HCT116 (cell line): ENCODE measurements at regions not wholly inside any gene's neighbourhood (a gene's known extent, or its start where the extent isn't known, plus 50 kb on each side); places are given as distances from the start of the nearest gene placed in this dataset.

ENCODE experiments used
- ATAC-seq: fragments of 200-7000 bp; cut with Tn5 transposase; 2 replicates; pipeline ENCODE4 v1.9.1; 2020; ENCODE audit warnings: mild to moderate bottlenecking, moderate library complexity
- BruUV-seq: library from RNA; stranded (reverse); fragments of 400-500 nt; replicated peaks from 2 replicates; lab custom pipeline; 2021; lab: Mats Ljungman, UMichigan
- CTCF ChIA-PET: fragments of 300-600 bp; sonication (Branson Sonifier 250); formaldehyde crosslinking; loops from one replicate; lab custom pipeline; 2021; ENCODE audit warnings: antibody characterized with exemption; lab: Charles Lee
- POLR2A ChIA-PET: fragments of 300-600, 350-600 bp; sonication (Branson Sonifier 250); formaldehyde crosslinking; loops from one replicate; lab custom pipeline; 2021; ENCODE audit warnings: antibody characterized with exemption; lab: Charles Lee
- RAD21 ChIA-PET, 2 experiments: fragments of 300-600 bp; sonication (Branson Sonifier 250); formaldehyde crosslinking; loops; one replicate each; lab custom pipeline; 2023; ENCODE audit warnings: low total read pairs in 2 of 2; ENCODE audit not compliant: uncharacterized antibody in 2 of 2, unreplicated experiment in 2 of 2, low non-redundant PET in 1 of 2; lab: Charles Lee
- DNase-seq: peaks from one replicate; pipeline ENCODE4 v3.0.0-alpha.2; 2010; ENCODE audit warnings: low read depth, low spot score
- H2AFZ ChIP-seq: fragments of 200-600 bp; shearing (Covaris generic), sonication (generic); 2 replicates; pipeline ENCODE4 v1.6.1; 2017; ENCODE audit warnings: low read depth, mixed run types, mixed read lengths, antibody characterized with exemption, low read length; ENCODE audit not compliant: poor library complexity, severe bottlenecking
- H3K27ac ChIP-seq: 2 replicates; pipeline ENCODE4 v1.5.1; 2012; ENCODE audit warnings: low read depth, low read length
- H3K27me3 ChIP-seq: fragments of 200-600 bp; sonication (generic); 2 replicates; pipeline ENCODE4 v1.6.1; 2016; ENCODE audit warnings: mixed run types, low read length, mixed read lengths; ENCODE audit not compliant: insufficient read depth
- H3K36me3 ChIP-seq, 2 experiments: fragments of 200-500 bp in 1 of 2; fragments of 200-600 bp in 1 of 2; sonication (Bioruptor generic) in 1 of 2; sonication (generic) in 1 of 2; 2 replicates each; pipeline versions ENCODE4 v1.5.1 to v1.6.1; 2014 to 2016; ENCODE audit warnings: low read length in 2 of 2, inconsistent platforms in 1 of 2, mixed read lengths in 1 of 2, mixed run types in 1 of 2; ENCODE audit not compliant: insufficient read depth in 2 of 2, control insufficient read depth in 1 of 2
- H3K4me1 ChIP-seq, 2 experiments: fragments of 200-600 bp in 1 of 2; sonication (generic) in 1 of 2; 2 replicates each; pipeline versions ENCODE4 v1.5.1 to v1.6.1; 2012 to 2017; ENCODE audit warnings: low read length in 2 of 2, inconsistent platforms in 1 of 2, mild to moderate bottlenecking in 1 of 2, mixed read lengths in 1 of 2, mixed run types in 1 of 2, moderate library complexity in 1 of 2; ENCODE audit not compliant: insufficient read depth in 2 of 2, control insufficient read depth in 1 of 2
- H3K4me2 ChIP-seq: fragments of 200-600 bp; sonication (generic); 2 replicates; pipeline ENCODE4 v1.6.1; 2017; ENCODE audit warnings: mixed run types, low read length, mixed read lengths
- H3K4me3 ChIP-seq, 2 experiments: fragments of 200-600 bp in 1 of 2; sonication (generic) in 1 of 2; replicated peaks in 1 of 2; 2 replicates each; pipeline ENCODE4 v1.5.1; 2011 to 2016; ENCODE audit warnings: low read length in 2 of 2, control low read depth in 1 of 2, low read depth in 1 of 2, mild to moderate bottlenecking in 1 of 2, mixed read lengths in 1 of 2, mixed run types in 1 of 2
- H3K79me2 ChIP-seq: fragments of 200-600 bp; sonication (generic); 2 replicates; pipeline ENCODE4 v1.6.1; 2017; ENCODE audit warnings: mild to moderate bottlenecking, mixed run types, low read length, moderate library complexity, mixed read lengths; ENCODE audit not compliant: insufficient read depth
- H3K9ac ChIP-seq: fragments of 200-600 bp; sonication (generic); 2 replicates; pipeline ENCODE4 v1.6.1; 2016; ENCODE audit warnings: low read length, mixed read lengths
- H3K9me2 ChIP-seq: fragments of 200-600 bp; sonication (generic), shearing (Covaris generic); 2 replicates; pipeline ENCODE4 v1.6.1; 2017; ENCODE audit warnings: mixed run types, mild to moderate bottlenecking, moderate library complexity; ENCODE audit not compliant: insufficient read depth
- H3K9me3 ChIP-seq, 2 experiments: fragments of 200-500 bp in 1 of 2; fragments of 200-600 bp in 1 of 2; sonication (Bioruptor generic) in 1 of 2; sonication (generic) in 1 of 2; 2 replicates each; pipeline ENCODE4 v1.6.1; 2014 to 2017; ENCODE audit warnings: low read length in 2 of 2, mixed read lengths in 2 of 2, inconsistent platforms in 1 of 2, low read depth in 1 of 2, mild to moderate bottlenecking in 1 of 2, mixed run types in 1 of 2, moderate library complexity in 1 of 2; ENCODE audit not compliant: control insufficient read depth in 1 of 2, insufficient read depth in 1 of 2
- H4K20me1 ChIP-seq: fragments of 200-600 bp; sonication (generic), shearing (Covaris generic); 2 replicates; pipeline ENCODE4 v1.6.1; 2017; ENCODE audit warnings: mixed run types, mild to moderate bottlenecking, moderate library complexity; ENCODE audit not compliant: insufficient read depth
- CTCF ChIP-seq, 3 experiments: fragments of 200-600 bp in 1 of 3; sonication (generic) in 1 of 3; IDR thresholded peaks in 2 of 3; conservative IDR thresholded peaks in 1 of 3; 2 replicates each; pipeline ENCODE4 v1.5.1; 2012 to 2017; ENCODE audit warnings: low read depth in 2 of 3, low read length in 2 of 3, antibody characterized with exemption in 1 of 3, borderline replicate concordance in 1 of 3, control low read depth in 1 of 3, mild to moderate bottlenecking in 1 of 3, mixed read lengths in 1 of 3, mixed run types in 1 of 3, moderate library complexity in 1 of 3; ENCODE audit not compliant: insufficient read depth in 1 of 3
- ELF1 ChIP-seq: IDR thresholded peaks from 2 replicates; pipeline ENCODE4 v1.6.1; 2012; ENCODE audit warnings: low read depth, borderline replicate concordance
- FOSL1 ChIP-seq: IDR thresholded peaks from 2 replicates; pipeline ENCODE4 v1.6.1; 2012; ENCODE audit warnings: low read depth
- POLR2A ChIP-seq: IDR thresholded peaks from 2 replicates; pipeline ENCODE4 v1.7.0; 2011; ENCODE audit warnings: borderline replicate concordance; ENCODE audit not compliant: insufficient read depth, insufficient read length; ENCODE audit errors: extremely low read depth
- POLR2AphosphoS5 ChIP-seq: IDR thresholded peaks from 2 replicates; pipeline ENCODE4 v1.6.1; 2011; ENCODE audit warnings: mild to moderate bottlenecking, low read depth, low read length, moderate library complexity
- SP1 ChIP-seq: IDR thresholded peaks from 2 replicates; pipeline ENCODE4 v1.6.1; 2012; ENCODE audit warnings: low read depth
- TCF7L2 ChIP-seq: IDR thresholded peaks from 2 replicates; pipeline ENCODE4 v1.7.0; 2011; ENCODE audit warnings: borderline replicate concordance, inconsistent platforms; ENCODE audit not compliant: insufficient read depth, insufficient read length; ENCODE audit errors: extremely low read depth
- intact Hi-C: fragments of 100-400 bp; cut with micrococcal nuclease; formaldehyde crosslinking; loops from 2 replicates; pipeline ENCODE4 v1.10.0; 2022
- TF ChIP-seq, protein P1 (sequence below): IDR thresholded peaks from 2 replicates; pipeline ENCODE4 v1.6.1; 2011; ENCODE audit warnings: mild to moderate bottlenecking, low read length, moderate library complexity; ENCODE audit not compliant: insufficient replicate concordance; ENCODE audit errors: extremely low read depth
- TF ChIP-seq, protein P2 (sequence below): IDR thresholded peaks from 2 replicates; pipeline ENCODE4 v1.6.1; 2012; ENCODE audit warnings: low read depth

DNA sequence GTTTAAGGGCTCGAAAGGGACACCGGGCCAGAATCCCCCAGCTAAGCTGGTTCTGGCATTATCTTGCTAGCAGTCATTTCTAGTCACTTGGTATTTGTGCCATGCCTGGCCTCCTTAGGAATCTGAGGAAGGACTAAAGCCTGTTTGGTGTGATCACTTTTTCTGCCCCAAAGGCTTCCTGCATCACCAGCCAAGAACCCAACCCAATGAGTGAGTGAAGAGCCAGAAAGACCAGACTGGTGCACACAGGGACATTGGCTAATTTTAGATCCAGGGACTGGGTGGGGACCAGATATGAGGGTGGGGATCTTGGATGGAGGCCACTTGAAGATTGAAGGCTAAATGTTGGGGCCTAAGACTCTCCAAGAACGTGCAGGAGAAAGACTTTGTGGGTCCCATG, 411.9 kb upstream of the TNP1 start:
- RAD21 ChIA-PET, result no interaction called here
- Histone ChIP-seq H3K79me2 (no peaks in the 10 kb centered on the region), H3K9me3 (no peaks in the 10 kb centered on the region; a peak in 1 of 4 replicates)
- TF ChIP-seq FOSL1 (no peak), TCF7L2 (no peak), POLR2AphosphoS5 (no peak), SP1 (no peak), CTCF (IDR thresholded peaks at IDR 0.05 in 2 of 3, conservative IDR thresholded peaks at IDR 0.05 in 1 of 3; ENCODE audit: borderline replicate concordance in 1 of 3, insufficient read depth in 1 of 3, low read depth in 2 of 3, low read length in 2 of 3) (no peak), POLR2A (no peak), ELF1 (no peak)
- TF ChIP-seq, protein P1, sequence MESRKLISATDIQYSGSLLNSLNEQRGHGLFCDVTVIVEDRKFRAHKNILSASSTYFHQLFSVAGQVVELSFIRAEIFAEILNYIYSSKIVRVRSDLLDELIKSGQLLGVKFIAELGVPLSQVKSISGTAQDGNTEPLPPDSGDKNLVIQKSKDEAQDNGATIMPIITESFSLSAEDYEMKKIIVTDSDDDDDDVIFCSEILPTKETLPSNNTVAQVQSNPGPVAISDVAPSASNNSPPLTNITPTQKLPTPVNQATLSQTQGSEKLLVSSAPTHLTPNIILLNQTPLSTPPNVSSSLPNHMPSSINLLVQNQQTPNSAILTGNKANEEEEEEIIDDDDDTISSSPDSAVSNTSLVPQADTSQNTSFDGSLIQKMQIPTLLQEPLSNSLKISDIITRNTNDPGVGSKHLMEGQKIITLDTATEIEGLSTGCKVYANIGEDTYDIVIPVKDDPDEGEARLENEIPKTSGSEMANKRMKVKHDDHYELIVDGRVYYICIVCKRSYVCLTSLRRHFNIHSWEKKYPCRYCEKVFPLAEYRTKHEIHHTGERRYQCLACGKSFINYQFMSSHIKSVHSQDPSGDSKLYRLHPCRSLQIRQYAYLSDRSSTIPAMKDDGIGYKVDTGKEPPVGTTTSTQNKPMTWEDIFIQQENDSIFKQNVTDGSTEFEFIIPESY, result no peak
- TF ChIP-seq, protein P2, sequence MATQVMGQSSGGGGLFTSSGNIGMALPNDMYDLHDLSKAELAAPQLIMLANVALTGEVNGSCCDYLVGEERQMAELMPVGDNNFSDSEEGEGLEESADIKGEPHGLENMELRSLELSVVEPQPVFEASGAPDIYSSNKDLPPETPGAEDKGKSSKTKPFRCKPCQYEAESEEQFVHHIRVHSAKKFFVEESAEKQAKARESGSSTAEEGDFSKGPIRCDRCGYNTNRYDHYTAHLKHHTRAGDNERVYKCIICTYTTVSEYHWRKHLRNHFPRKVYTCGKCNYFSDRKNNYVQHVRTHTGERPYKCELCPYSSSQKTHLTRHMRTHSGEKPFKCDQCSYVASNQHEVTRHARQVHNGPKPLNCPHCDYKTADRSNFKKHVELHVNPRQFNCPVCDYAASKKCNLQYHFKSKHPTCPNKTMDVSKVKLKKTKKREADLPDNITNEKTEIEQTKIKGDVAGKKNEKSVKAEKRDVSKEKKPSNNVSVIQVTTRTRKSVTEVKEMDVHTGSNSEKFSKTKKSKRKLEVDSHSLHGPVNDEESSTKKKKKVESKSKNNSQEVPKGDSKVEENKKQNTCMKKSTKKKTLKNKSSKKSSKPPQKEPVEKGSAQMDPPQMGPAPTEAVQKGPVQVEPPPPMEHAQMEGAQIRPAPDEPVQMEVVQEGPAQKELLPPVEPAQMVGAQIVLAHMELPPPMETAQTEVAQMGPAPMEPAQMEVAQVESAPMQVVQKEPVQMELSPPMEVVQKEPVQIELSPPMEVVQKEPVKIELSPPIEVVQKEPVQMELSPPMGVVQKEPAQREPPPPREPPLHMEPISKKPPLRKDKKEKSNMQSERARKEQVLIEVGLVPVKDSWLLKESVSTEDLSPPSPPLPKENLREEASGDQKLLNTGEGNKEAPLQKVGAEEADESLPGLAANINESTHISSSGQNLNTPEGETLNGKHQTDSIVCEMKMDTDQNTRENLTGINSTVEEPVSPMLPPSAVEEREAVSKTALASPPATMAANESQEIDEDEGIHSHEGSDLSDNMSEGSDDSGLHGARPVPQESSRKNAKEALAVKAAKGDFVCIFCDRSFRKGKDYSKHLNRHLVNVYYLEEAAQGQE, result no peak
- TF ChIP-seq, all 23 proteins: peak for 0
- Histone ChIP-seq H3K27ac (no peak overlapping the region), H2AFZ (no peak overlapping the region), H3K4me1 (no peaks in the 10 kb centered on the region), H3K9ac (no peak overlapping the region), H3K27me3 (peaks cover 16% of the 10 kb centered on the region), H4K20me1 (no peaks in the 10 kb centered on the region), H3K4me2 (no peak overlapping the region), H3K4me3 (no peak overlapping the region), H3K9me2 (no peaks in the 10 kb centered on the region), H3K36me3 (no peaks in the 10 kb centered on the region)
- ChIA-PET CTCF (no interaction called here), POLR2A (no interaction called here)
- intact Hi-C loops, result no loop called here
- no peak for ATAC-seq
- no TSS peak for BruUV-seq
- no peak for DNase-seq
